GM18873 (cell line): ENCODE measurements at regions not wholly inside any gene's neighbourhood (a gene's known extent, or its start where the extent isn't known, plus 50 kb on each side); places are given as distances from the start of the nearest gene placed in this dataset.
"Not testable (repeated sequence)": the region's sequence is repeated elsewhere in the genome, so short reads cannot be mapped to it uniquely, and the experiment has no call there.

Experiments
- ATAC-seq: cut with Tn5 transposase; IDR thresholded peaks from one replicate; pipeline ENCODE4 v1.9.1; 2021; ENCODE audit warnings: mild to moderate bottlenecking, moderate library complexity, moderate number of reproducible peaks; ENCODE audit not compliant: unreplicated experiment, low FRiP score

DNA sequence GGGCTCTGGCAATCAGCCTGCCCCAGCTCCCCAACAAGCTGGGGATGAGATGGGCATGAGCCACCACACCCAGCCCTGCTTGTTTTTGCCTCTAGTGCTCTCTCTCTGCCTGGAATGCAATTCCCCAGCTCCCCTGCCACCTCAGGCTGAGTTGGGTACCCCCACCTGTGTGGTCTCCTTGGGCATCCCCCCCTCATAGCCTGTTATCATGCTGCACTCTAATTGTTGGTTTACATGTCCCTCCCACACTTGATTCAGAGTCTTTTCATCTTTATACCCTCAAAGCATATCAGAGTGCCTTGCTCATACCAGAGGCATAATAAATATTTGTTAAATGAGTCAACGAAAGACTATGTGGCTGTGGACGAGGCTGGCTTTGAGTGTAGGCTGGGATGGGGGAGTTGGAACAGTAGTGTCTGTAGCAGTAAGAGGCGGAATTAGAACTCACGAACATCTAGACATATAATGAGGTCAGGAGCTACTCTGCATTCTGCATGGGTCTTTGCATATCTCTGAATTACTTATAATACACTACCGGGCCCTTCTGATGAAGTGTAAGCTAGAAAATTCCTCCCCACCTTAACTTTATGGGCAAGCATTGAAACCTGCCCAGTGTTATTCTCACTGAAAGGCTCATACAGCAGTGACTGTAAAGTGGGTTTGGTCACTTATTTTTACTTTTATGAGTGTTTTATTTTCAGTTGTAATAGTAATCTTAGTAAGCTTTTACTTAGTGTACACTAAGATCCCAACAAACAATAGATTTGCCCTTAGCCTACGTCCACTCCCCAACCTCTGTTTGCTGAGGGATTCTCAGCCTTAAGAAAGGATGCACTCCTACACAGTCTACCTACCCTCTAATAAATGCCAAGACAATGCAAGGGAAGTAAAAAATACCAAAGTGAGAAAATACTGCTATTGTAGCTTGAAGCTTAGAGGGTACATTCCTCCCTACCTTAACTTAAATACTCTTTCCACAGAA, 58.7 kb downstream of the EDN1 start:
- ATAC-seq, result no peak

DNA sequence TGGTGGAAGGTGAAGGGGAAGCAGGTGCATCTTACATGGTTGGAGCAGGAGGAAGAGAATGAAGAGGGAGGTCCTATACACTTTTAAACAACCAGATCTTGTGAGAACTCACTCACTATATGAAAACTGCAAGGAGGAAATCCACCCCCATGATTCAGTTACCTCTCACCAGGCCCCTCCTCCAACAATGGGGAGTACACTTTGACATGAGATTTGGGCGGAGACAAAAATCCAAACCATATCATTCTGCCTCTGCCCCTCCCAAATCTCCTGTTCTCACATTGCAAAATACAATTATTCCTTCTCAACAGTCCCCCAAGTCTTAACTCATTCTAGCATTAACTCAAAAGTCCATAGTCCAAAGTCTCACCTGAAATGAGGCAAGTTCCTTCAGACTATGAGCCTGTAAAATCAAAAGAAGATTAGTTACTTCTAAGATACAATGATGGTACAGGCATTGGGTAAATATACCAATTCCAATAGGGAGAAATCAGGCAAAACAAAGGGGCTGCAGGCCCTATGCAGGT, 60.5 kb downstream of the EDN1 start:
- ATAC-seq, result no peak

DNA sequence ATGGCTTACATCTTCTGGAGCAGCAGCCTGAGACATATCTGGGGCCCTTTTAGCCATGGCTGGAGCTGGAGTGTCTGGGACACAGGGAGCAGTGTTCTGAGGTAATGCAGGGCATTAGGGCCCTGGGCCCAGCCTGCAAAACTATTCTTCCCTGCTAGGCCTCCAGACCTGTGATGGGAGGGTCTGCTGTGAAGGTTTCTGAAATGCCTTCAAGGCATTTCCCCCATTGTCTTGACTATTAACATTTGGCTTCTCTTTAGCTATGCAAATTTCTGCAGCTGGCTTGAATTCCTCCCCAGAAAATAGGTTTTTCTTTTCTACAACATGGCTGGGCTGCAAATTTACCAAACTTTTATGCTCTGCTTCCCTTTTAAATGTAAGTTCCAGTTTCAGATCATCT, 61.5 kb downstream of the EDN1 start:
- no peak for ATAC-seq

DNA sequence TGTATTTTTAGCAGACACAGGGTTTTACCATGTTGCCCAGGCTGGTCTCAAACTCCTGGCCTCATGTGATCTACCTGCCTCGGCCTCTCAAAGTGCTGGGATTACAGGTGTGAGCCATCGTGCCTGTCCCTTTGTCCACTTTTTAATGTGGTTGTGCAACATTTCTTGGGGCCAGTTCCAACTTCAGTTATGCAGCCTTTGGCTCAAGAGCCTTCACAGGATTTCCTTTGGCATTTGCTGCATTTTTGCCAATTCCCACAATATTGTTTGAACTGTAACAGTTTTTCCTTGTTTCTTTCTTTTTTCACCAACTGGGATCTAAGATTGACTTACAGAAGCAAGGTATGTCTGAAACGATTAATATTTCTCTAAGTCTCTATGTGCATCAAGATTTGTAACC, 63.6 kb downstream of the EDN1 start:
- ATAC-seq, result no peak

DNA sequence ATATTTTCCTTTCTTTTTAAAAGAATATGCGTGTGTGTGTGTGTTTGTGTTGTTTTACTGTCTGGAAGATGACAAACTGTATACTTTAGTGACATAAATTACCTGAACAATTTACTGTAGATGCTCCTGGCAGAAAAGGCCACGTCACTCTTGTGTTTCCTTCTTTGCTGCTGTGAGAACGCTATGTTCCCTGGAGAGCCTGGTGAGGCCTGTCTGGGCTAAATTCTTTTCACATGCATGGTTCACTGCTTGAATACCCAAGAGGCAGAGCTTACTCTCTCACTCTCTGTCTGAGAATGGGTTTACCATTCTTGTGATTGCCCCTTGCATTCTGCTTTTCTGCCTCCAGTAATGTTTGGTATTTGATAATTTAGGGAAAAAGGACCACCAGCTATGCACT, 64.3 kb downstream of the EDN1 start:
- ATAC-seq, result no peak

DNA sequence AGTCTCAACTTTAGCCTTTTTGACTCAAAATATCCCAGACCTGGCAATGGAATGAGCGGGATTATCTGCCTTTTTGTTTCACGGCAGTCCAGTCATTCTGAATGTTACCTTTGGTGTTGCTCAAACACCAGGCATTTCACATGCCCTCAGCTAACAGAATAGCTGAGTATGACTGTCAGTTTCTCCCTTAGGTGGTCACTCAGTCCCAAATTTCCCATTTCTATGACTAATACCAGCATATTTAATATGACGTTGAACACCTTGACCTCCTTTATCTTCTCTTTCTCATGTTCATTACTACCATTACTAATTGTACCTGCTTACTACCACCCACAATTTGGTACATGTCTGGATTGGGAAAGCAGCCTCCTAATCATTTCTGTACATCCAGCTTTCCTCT, 65.2 kb downstream of the EDN1 start:
- no peak for ATAC-seq

DNA sequence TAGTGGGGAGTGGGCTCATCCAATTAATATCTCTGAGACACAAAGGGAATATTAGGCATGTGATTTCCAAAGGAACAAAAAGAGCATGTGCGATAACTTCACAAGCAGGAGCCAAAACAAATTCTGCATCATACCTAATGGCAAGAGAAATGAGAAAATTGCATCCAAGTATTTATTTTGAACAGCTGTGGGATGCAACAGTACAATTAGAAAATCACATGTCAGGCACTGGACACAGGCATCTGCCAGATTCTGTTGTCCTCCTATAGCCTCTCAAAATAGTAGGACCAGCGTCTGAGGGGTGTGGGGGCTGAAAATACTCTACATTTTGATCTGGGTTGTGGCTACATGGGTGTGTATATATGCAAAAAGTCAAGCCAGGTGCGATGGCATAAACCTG, 66.3 kb downstream of the EDN1 start:
- ATAC-seq, result no peak

DNA sequence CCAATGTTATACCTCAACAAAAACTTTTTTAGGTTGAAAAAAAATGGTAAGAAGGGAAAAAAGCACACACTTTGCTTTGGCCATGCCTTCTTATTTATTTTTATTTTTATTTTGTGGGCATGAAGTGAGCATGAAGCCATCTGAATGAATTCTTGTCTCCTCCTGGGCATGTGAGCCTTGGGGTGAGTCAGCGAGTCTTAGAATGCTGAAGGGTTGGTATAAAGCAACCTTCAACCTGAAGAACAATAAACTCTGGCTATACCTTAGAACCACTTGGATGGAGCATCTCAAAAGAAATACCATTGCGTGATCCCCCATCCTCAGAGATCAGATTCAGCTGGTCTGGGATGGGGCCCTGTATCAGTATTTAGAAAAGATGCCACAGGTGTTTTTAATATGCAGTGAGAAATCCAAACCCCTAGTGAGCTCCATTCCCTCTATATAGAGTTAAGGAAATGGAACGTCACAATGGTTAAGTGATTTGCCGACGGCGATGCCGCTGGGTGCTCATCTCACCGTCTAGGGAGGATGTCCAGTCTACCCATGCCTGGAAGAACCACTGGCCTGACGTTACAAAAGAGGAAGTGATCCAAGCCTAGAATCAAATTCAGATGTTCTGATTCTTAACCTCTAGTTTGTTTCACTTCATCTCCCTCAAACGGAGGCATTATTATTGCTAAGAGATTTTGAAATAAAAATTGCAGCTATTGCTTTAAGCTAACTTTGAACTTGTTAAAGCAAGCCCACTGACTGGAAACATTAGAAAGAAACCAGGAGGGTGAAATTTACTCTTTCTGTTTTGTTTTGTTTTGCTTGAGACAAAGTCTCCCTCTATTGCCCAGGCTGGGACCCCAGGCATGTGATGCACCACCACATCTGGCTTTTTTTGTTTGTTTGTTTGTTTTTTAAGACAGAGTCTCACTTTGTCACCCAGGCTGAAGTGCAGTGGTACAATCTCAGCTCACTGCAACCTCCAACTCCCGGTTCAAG, 67.1 kb downstream of the EDN1 start:
- peak; percentile 47 for ATAC-seq

DNA sequence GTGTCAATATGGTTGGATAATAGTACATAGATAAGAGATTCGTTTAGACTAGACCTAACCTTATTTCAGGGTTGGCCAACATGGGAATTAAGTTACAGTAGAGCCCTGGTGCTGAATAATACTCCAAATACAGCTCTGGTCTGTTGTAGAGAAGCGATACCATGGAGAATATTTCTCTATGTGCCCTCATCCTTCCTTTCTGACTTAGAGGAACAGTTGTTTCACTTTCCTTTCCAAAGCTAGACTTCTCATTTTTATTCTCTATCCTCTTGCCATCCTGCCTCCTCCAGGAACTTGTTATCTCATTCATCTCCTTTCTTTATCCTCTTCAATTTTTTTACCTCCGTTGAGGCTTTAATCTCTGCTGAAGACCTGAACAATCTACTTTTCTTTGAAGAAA, 68.9 kb downstream of the EDN1 start:
- ATAC-seq, result no peak

DNA sequence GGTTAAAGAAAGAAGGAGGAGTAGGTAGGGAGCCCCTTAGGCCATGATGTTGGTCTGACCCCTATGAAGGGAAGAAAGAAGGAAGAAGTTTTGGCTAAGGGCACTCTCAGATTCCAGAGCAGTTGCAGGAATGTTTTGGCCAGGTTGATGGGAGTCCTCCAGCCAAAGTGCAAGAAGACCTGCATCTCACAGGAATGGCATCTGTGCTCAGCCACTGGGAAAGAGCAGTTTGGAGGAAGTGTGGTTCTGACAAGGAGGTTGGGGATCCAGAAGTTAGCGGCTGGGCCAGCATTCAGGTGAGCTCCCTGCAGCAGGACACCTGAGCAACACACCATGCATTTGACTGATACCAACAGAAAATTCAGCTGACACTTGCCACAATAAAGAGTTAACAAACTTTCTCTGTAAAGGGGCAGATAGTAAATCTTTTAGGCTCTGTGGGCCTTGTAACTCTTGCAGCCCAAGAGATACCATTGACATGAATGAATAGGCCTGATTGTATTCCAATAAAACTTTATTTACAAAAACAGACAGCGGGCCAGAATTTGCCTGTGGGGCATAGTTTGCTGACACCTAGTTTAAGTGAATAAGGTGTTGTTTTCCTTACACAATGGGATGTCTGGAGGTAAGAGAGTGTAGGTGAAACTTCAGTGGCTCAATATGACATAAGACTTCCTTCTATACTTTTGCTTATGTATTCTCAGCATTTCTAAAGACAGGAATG, 71.0 kb downstream of the EDN1 start:
- no peak for ATAC-seq

DNA sequence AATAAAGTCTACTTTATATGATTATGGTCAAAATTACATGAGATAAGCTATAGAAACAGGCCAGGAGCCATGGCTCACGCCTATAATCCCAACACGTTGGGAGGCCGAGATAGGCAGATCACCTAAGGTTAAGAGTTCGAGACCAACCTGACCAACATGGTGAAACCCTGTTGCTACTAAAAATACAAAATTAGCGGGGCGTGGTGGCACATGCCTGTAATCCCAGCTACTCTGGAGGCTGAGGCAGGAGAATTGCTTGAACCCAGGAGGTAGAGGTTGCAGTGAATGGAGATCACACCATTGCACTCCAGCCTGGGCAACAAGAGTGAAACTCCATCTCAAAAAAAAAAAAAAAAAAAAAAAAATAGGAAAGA, 73.1 kb downstream of the EDN1 start:
- not testable (repeated sequence) for ATAC-seq

DNA sequence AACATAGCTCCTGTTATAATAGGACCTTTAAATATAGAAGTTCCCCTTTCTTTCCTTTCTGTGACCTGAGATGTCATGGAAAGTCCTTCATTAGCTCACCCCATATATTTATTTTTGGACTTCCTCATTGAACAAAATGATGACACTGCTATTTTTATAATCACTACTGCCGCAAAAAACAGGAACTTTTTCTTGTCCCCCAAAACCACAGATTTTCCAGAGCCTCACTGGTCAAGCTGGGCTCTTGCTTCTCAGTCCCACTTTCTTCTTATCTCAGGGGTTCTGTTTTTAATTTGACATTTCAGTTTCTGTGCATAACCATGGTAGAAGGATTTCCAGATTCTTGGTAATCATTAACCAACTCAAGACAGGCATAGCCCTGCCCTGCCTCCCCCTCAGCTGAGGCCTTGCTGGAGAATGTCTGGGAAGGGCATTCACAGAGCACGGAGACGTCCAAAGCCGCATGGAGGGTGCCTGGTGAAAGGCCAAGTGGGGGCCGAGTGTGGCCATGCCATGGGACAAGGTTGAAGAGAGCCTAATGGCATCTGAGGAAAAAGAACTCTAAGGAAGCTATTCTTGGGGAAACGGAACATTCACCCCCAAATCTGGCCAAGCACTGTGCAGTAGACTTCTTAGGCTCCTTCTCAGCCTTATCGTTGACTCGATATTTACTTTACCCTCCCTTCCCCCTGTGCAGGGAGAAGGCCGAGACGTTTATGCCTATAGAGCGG, 73.7 kb downstream of the EDN1 start:
- ATAC-seq, result peak; percentile 61

DNA sequence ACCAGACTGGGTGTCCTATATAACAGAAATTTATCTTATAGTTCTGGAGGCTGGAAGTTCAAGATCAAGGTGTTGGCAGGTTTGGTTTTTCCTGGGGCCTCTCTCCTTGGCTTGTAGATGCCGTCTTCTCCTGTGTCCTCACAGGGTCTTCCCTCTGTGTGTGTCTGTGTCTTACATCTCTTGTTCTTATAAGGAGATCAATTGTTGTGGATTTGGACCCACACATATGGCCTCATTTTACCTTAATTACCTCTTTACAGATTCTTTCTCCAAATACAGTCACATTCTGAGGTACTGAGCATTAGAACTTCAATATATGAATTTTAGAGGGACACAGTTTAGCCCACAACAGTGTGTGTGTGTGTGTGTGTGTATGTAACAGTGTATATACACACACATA, 74.5 kb downstream of the EDN1 start:
- no peak for ATAC-seq

DNA sequence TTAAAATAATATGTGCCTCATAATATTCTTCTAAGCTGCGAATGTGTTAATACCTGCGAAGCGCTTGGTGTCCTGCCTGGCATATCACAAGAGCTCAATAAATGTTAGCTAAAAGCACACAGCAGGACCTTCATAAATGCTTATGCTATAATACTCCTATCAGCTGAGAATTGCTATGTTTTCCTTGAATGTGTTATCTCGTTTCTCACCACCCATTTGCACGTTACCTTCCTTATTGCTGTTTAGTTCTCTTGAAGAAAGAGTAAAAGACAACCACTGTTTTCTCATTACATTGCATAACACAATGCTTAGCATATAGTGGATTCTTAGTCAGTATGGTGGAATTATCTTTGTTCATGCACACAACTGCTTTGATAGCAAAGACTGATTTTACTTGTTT, 76.6 kb downstream of the EDN1 start:
- no peak for ATAC-seq

DNA sequence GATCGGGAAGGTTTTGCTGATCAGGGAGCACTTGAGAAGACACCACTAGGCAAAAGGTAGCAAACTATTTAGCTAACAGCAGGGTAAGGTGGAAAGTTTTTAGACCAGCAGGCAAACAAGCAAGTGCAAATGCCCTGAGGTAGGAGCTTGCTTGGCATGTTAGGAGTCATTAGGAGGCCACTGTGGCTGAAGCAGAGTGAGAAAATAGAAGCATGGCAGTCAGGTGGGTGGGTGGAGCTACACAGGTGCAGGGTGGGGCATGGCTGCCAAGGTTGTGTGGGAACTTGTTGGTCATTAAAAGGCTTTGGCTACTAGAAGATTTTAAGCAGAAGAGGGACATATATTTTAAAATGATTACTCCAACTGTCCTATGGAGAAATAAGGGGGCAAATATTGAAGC, 77.3 kb downstream of the EDN1 start:
- no peak for ATAC-seq

DNA sequence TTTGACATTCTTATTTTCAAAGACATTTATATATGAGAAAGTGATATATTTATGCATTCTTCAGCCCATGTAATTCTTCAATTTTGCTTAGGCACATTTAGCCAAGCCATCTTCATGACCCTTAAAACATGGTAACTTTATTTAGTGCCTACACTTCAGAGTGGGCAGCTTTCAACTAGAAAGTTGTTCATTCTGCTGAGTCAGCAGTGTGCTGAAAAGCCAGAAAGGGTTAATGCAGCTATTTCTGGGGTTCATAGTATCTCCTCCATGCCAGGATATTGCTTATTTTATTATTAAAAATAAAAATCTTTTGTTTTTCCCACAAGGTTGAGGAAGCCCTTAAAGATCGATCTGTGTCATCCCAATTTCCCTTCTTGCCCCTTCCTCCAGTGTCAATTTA, 79.2 kb downstream of the EDN1 start:
- ATAC-seq, result no peak

DNA sequence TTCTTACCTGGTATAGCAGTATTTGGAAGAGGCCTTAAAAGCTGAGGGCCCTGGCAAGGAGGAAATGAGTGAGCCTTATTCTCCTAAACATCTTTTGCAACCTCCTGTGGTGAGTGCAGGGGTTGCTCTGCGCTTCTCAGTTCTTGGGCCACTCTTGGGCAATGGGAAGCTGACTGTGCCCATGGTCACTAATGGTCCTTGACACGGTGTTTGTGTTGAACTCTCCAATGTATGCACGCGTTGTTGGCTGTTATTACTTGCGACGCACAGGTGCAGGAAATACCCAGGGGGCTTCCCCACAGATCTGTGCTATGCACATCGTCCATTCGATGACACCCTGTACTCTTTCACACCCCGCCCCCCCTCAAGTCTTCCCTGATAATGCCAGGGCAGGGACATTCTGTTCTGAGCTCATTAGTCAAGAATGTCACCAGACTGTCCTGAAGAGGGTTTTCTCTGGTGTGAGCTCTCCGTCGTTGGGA, 79.7 kb downstream of the EDN1 start:
- ATAC-seq, result peak; percentile 65

DNA sequence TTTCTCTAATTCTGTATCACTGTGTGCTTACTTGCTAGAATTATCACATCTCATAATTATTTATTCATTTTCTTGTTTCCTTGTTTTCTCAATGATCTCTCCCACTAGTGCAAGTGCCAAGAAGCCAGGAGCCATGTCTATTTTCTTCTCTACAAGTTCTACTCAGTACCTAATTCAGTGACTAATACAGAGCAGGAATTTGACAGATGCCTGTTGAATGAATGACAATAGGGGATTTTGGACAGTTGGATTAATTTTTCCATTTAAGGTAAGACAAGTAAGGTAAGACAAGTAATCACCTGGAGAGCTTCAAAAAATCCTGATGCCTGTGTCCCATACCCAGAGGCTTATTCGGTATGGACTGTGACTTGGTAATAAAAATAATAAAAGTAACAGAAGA, 81.0 kb downstream of the EDN1 start:
- ATAC-seq, result no peak

DNA sequence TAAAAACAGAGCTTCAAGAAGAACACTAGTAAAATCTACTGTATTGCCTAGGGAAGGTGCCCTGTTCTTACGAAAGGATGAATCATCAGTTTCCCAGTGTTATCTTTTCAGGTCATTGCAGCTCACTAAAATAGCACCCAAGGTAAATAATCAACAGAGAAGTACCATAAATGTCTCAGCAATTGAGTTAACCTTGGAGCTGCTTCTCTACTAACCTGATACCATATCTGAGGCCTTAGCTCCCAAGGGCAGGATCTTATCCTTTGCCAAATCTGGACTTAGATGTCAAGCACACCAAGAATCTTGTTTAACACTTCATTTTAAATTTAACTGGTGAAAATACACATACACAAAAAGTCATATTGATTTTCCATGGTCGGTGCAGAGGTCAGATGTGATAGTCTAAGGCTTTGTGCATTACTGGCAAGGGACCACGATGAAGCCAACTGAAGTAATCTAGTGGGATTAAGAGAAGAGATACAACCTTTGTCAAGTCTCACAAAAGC, 81.5 kb downstream of the EDN1 start:
- ATAC-seq, result peak; percentile 41
